NCI-H82 (cell line): ENCODE measurements at regions not wholly inside any gene's neighbourhood (a gene's known extent, or its start where the extent isn't known, plus 50 kb on each side); places are given as distances from the start of the nearest gene placed in this dataset.
"Not testable (repeated sequence)": the region's sequence is repeated elsewhere in the genome, so short reads cannot be mapped to it uniquely, and the experiment has no call there.

Experiments used
- DNase-seq: peaks from one replicate; lab custom pipeline; 2025; lab: John Stamatoyannopoulos, UW

DNA sequence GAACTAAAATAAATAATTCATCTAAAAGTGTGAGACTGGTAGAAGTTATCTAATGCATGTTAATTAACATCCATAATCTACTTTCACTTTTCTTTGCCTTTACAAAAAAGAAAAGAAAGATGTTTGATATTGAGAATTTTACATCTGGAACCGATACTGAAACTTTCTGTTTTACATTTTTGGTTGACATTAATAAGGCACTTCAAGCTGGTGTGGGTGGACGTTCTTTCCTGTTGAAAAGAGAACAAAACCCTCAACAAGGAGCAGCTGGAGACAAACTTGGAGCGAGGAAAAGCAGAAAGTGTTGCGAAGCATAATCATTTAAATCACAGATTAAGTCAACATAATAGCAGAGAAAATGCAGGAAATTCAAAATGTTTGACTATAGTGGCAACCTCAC, 575.2 kb upstream of the ADGRB3 start:
- no peak for DNase-seq

DNA sequence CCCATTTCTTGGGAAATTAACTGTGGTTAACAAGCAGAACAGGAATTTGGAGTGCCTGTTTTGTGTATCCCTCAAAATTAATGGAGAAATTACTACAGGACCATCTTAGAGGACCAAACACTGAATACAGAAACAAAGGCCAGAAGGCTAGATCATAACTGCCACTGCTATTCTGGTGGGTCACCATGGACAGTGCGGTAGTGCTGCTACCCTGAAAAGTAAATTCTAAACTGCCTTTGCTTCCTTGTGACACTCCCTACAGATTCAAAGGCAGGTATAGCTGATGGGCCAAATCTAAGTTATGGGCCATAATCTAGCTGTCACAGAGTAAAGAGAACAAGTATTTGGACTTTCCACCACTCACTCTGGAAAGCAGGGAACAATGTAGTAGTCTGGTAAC, 575.8 kb upstream of the ADGRB3 start:
- DNase-seq = no peak

DNA sequence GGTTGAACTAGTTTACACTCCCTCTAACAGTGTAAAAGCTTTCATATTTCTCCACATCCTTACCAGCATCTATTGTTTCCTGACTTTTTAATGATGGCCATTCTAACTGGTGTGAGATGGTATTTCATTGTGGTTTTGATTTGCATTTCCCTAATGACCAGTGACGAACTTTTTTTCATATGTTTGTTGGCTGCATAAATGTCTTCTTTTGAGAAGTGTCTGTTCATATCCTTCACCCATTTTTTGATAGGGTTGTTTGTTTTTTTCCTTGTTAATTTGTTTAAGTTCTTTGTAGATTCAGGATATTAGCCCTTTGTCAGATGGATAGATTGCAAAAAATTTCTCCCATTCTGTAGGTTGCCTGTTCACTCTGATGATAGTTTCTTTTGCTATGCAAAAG, 578.5 kb upstream of the ADGRB3 start:
- DNase-seq = not testable (repeated sequence)

DNA sequence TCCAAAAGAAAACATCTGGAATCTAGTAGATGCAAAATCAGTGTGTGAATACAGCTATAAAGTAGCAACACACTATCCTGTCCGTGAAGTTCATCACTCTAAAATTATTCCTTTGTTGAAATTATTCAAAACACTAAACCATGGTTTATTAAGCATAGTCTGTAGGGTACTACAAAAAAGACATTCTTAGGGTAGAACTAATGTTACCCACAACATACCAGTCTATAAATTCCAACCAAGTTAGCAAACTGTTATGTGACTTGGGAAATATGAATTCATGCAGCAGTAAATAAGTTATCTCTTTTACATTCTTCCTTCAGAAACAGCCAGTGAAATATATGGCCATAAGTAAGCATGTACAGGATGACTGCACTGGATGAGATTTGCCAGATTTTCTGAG, 580.3 kb upstream of the ADGRB3 start:
- no peak for DNase-seq

DNA sequence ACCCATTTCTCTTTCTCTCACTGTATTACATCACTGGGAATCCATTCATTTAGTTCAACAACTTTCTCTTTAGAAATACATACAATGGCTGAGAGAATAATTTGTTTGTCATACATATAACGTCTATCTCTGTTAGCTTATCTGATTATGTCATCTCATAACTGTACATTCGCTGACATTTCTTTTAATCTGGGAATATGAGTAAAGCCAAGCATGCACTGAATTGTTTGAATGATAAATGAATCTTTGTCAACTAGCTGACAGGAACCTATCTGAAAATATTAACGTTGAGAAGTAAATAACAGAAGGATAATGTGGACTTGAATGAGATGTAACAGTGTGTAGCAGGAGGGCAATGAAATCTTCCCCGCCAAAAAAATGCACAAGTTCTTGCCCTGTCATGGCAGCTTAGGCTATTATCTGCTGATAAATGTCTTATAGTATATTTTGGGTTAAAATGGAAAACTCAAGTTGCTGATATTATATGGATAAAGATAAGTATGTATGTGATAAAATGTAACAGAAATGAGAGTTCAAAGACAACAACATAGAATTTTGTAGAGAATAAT, 581.2 kb upstream of the ADGRB3 start:
- no peak for DNase-seq

DNA sequence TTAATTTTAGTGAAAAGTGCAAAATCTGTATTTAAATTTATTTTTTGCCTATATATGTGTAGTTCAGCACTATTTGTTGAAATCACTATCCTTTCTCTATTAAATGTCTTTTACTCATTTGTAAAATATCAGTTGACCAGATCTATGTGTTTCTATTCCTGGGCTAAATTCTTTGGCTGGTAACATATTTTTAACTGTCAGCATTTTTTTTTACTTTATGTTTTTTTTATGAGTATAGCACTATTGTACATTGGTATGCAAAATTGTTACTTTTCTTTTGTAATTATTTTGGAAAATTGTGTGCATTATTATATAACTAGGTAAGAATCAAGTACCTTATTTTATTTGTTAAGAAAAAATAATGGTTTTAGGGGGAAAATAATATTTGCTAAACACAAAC, 582.8 kb upstream of the ADGRB3 start:
- no peak for DNase-seq

DNA sequence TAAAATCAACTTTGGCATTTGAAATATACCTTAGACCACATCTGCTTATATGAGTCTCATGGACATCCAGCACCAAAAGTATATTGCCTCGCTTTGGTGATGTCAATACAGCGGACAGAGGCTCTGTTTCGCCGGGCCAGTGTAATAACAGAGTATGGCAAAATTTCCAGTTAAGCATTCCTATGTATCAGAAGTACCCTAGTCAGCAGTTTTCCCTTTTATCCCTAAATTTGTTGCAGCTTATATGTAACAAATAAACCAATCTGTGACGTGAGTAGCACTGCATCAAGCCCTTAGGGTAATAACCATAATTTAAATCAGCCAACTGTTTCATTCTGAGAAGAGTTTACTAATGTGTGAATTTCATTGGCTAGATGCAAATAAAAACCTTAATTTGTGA, 585.5 kb upstream of the ADGRB3 start:
- DNase-seq = no peak

DNA sequence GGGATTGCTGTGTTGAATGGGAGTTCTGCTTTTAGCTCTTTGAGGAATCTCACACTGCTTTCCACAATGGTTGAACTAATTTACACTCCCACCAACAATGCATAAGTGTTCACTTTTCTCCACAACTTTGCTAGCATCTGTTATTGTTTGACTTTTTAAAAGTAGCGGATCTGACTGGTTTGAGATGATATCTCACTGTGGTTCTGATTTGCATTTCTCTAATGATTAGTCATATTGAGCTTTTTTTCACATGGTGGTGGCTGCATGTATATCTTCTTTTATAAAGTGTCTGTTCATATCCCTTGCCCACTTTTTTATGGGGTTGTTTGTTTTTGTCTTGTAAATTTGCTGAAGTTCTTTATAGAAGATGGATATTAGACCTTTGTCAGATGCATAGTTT, 588.3 kb upstream of the ADGRB3 start:
- no peak for DNase-seq

DNA sequence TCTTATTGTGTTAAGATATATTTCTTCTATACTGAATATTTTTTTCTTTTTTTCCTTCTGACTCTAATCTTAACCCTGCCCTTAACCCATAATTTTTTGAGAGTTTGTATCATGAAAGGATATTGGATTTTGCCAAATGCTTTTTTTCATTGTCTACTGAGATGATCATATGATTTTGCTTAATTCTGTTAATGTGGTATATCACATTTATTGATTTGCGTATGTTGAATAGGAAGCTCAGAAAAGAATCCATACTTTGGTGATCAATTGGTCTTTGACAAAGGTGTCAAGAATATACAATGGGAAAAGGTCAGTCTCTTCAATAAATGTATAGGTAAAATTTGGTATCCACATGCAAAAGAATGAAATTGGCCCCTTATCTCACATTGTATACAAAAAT, 588.8 kb upstream of the ADGRB3 start:
- no peak for DNase-seq

DNA sequence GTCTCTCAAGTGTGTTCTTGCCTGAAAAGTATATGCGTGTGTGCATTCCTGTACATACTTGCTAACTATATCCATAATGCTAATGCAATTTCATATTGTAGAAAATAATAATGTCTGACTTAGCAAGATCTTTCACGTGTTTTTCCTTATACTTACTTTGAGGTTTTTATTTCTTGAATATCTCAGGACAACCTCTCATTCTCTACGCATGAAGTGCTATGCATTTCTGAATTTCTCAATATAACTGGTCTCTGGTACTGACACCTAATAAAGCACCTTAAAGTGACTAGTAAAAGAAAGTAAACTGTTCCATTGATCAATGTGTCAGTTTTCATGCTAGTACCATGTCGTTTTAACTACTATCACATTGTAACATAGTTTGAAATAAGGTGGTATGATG, 589.9 kb upstream of the ADGRB3 start:
- DNase-seq = no peak

DNA sequence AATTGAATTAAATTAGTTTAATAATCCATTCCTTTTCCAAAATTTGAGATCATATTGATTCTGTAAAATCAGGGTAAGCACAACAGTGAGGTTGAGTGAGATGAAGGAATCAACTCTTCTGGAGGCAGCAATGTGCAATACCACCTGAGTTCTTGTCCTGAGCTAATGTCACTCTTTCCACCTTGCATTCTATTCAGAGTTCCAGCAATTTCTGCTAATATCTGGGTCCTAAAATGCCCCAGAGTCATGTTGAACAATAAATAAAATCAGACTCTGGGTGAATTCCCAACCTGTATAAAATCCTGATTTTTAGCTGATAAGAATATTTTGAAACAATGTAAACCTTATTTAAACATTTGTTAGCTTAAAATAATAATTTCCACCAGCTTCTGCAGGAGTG, 590.8 kb upstream of the ADGRB3 start:
- DNase-seq = no peak

DNA sequence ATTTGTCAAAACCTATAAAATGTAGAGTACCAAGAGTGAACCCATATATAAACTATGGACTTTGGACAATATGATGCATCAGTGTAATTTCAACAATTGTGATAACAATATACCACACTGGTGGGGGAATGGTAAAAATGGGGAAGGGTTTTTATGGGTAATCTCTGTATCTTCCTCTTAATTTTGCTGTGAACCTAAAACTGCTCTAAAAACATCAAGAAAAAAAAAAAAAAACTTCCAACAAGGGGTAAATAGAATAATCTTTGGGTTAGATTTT, 592.0 kb upstream of the ADGRB3 start:
- no peak for DNase-seq

DNA sequence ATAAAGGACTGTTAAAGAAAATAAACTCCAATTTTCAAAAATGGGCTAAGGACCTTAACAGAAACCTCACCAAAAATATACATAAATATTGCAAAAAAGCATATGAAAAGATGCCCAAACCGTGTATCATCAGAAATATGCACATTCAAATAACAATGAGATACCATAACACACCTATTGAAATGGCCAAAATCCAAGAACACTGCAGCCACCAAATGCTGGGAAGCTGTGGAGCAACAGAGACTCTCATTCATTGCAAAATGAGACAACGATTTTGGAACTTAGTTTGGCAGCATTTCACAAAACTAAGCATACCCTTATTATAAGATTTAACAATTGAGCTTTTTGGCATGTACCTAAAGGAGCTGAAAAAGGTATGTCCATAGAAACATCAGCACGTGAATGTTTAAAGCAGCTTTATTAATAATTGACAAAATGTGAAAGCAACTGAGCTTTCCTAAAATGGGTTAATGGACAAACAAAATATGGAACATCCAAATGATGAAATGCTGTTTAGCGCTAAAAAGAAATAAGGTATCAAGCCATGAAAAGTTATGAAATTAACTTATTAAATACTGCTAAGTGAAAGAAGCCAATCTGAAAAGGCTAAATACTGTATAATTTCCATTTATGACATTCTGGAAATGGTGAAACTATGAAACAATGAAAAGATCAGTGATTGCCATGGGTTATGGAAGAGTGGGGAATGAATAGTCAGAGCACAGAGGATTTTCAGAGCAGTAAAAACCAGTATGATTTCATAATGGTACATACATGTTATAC, 592.6 kb upstream of the ADGRB3 start:
- DNase-seq = no peak

DNA sequence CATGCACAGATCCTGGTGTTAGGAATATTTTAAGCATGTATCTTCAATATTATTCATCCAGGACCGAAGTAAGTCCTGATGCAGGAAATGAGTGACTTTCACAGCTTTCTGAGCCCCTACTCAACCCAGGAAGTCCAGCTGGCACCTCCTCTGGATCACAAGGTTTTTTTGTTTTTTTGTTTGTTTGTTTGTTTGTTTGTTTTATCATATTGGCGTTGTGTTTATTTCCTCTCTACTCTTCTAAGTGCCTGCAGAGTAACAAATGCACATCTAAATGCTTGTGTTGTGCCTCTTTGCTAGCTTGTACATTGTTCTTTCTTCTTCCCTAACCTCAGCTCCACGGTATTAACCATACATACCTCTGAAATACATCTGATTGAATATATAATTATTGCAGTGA, 594.3 kb upstream of the ADGRB3 start:
- no peak for DNase-seq

DNA sequence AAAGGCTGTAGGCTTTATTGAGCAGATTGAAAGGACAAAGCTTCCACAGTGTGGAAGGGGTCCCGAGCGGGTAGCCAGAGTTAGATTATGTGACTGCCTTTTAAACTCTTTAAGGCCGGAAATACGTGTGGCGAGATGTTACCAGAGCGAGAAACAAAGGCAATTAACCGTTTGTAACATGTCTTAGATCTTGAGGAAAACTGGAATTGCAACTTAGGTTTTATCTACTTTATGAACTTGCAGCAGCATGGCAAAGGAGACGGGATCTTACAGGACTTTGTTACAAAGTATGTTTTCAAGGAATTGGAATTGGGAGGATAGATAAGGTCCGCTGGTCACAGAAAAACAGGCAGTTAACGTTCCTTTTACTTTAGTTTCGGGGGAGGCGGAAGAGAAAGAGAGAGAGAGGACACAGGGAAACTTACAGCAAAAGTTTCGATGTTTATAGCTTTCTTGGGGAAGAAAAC, 594.7 kb upstream of the ADGRB3 start:
- no peak for DNase-seq

DNA sequence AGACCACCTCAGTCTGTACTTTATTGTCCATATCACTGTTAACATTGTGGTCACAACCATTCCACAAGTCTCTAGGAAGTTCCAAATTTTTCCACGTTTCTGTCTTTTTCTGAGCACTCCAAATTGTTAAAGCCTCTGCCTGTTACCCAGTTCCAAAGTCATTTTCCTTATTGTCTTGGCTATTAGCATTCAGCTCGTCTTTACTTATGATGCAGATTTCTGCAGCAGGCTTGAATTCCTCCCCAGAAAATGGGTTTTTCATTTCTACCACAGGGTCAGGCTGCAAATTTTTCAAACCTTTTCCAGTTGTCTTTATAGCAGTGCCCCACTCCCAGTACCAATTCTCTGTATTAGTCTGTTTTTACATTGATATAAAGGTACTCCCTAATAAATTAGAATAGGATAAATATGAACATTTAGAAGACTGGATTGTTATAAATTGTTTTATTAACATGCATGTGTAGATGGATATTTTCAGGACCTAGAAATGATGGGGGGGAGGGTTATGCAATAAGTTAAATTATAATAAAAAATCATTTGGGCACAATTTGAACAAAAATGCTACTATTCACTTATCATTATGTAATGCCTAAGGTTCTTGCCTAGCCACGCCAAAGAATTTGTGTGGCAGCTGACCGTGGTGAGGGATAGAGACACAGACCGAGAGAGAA, 595.3 kb upstream of the ADGRB3 start:
- no peak for DNase-seq

DNA sequence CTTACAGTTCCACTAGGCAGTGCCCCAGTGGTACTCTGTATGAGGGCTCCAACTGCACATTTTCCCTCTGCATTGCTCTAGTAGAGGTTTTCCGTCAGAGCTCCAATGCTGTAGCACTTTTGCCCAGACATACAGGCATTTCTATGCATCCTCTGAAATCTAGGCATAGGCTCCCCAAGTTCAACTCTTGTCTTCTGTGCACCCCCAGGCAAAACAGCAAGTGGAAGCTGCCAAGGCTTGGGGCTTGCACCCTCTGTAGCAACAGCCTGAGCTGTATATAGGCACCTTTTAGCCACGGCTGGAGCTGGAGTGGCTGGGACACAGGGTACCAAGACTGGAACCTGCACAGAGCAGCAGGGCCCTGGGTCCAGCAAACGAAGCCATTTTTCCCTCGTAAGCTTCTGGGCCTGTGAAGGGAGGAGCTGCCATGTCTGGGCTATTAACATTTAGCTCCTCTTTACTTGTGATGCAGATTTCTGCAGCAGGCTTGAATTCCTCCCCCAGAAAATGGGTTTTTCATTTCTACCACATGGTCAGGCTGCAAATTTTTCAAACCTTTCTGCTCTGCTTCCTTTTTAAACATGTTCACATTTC, 596.2 kb upstream of the ADGRB3 start:
- no peak for DNase-seq

DNA sequence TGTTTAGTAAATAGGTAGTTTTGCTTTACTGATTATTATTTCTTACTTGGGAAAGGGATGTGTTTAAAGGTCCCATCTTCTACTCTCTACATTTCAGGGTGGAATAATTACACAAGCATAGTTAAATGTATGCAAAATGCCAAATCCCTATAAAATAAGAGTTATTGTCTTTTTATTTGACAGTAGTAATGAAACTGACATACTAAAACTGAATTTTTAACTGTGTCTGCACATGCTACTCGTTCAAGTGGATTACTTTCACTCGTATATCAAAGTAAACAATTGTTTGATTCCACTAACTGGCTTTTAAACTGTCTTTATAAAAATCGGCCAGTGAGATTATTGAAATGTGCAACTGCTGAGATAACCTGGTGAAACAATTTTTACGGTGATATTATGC, 602.9 kb upstream of the ADGRB3 start:
- DNase-seq = no peak

DNA sequence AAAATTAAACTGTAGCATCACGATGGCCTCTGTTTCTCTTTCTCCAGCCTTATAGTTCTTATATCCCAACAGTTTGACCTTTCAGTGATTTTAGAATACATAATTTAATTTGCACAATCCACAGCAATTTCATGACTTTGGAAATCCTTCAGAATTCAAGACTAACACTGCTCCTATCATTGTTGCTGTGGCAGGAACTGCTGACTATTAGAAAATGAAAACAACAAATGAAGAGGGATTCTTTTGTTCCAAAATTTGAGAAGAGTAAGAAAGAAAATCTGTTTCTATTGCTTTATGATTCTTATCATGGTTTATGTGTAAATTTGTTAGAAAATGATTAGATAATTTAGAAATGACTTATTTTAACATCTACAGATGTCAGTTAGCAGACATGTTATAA, 604.0 kb upstream of the ADGRB3 start:
- no peak for DNase-seq

DNA sequence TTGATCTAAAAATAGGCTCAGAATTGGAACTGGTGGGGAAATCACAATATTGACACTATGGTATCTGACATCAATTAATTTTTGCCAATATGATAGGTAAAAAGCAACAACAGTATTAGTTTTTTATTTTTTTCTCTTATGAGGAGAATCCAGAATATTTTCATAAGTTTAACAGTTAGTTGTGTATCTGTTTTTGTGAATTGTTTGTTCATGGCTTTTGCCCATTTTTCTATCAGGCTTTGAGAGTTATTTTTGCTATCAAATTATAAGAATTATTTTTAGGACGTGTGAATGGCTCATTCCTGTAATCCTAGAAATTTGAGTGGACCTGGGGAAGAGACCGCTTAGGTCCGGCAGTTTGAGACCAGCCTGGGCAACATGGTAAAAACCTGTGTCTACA, 608.6 kb upstream of the ADGRB3 start:
- no peak for DNase-seq

DNA sequence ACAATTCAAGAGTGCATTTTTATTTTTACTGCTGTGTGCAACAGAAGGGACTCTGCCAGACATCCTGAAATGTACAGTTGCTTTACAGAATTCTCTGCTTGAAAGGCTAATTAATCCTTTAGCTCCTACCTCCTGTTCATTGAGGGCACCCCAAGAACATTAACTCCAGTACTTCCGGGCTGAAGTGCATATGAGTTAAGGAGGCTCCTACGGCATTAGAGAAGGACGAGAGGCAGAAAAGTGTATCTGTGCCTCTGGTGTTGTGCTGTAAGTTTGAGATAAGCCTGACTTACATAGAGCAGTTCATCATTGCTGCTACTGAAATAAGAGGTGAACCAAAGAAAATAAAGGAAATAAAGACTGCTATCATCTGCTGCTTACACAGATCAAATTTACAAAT, 609.3 kb upstream of the ADGRB3 start:
- DNase-seq = no peak

DNA sequence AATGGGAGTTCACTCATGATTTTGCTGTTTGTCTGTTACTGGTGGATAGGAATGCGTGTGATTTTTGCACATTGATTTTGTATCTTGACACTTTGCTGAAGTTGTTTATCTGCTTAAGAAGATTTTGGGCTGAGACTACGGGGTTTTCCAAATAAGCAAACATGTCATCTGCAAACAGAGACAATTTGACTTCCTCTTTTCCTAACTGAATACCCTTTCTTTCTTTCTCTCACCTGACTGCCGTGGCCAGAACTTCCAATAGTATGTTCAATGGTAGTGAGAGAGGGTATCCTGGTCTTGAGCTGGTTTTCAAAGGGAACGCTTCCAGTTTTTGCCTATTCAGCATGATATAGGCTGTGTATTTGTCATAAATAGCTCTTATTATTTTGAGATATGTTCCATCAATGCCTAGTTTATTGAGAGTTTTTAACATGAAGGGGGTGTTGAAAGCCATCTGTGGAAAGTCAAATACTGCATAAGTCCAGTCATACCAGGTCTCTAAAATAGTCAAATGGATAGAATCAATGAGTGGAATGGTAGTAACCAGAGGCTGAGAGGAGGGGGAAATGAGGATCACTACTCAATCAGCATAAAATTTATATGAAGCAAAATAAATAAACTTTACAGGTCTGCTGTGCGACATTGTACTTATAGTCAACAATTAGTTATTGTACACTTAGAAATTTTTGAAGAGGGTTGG, 610.4 kb upstream of the ADGRB3 start:
- no peak for DNase-seq

DNA sequence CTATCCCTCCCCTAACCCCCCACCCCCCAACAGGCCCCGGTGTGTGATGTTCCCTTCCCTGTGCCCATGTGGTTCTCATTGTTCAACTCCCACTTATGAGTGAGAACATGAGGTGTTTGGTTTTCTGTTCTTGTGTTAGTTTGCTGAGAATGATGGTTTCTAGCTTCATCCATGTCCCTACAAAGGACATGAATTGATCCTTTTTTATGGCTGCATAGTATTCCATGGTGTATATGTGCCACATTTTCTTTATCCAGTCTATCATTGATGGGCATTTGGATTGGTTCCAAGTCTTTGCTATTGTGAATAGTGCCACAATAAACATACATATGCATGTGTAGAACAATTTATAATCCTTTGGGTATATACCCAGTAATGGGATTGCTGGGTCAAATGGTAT, 612.1 kb upstream of the ADGRB3 start:
- not testable (repeated sequence) for DNase-seq
